ENCODE measurements at regions not wholly inside any gene's neighbourhood (a gene's known extent, or its start where the extent isn't known, plus 50 kb on each side); places are given as distances from the start of the nearest gene placed in this dataset.

GRCh38 chr3:111324645-111325044 lies 217.4 kb upstream of the CD96 start:
- Histone ChIP-seq H3K4me1 (ENCODE audit: control insufficient read depth, extremely low read depth, insufficient read depth, low read length) (no peaks in the 10 kb centered on the region), H3K9me1 (ENCODE audit: control insufficient read depth, extremely low read depth, insufficient read depth, low read length) (no peaks in the 10 kb centered on the region), H3K4me2 (ENCODE audit: control insufficient read depth, extremely low read depth, insufficient read depth, low read depth, low read length) (no peak overlapping the region), H3K36me3 (ENCODE audit: control insufficient read depth in 2 of 2, extremely low read depth in 1 of 2, insufficient read depth in 2 of 2, low read length in 2 of 2) (no peaks in the 10 kb centered on the region), H3K9me3 (ENCODE audit: control insufficient read depth, low read depth, low read length) (no peaks in the 10 kb centered on the region), H2AFZ (ENCODE audit: control insufficient read depth, low read length) (no peak overlapping the region), H3K4me3 (ENCODE audit: control insufficient read depth in 2 of 3, extremely low read depth in 1 of 3, insufficient read depth in 2 of 3, low read depth in 1 of 3, low read length in 3 of 3) (no peak overlapping the region), H4K20me1 (ENCODE audit: control insufficient read depth, extremely low read depth, insufficient read depth, low read length) (no peaks in the 10 kb centered on the region), H3K79me2 (ENCODE audit: control insufficient read depth, insufficient read depth, low read length) (no peaks in the 10 kb centered on the region), H3K27me3 (ENCODE audit: control insufficient read depth, extremely low read depth, insufficient read depth, low read length) (no peaks in the 10 kb centered on the region), H3K27ac (ENCODE audit: control insufficient read depth, insufficient read depth, low read length) (no peak overlapping the region), H3K9ac (ENCODE audit: control insufficient read depth, extremely low read depth, insufficient read depth, low read length) (no peak overlapping the region)
- dilution Hi-C loops (cut with MboI; ENCODE audit: extremely low pct_ligation_motif_present, low sequenced_read_pairs) = no loop called here
- no peak for DNase-seq (ENCODE audit: low read depth, low spot score)
- FAIRE-seq = no peak
- TF ChIP-seq CTCF (optimal IDR thresholded peaks at IDR 0.05 in 1 of 3, IDR thresholded peaks at IDR 0.05 in 1 of 3, conservative IDR thresholded peaks at IDR 0.05 in 1 of 3; ENCODE audit: extremely low read depth in 1 of 3, insufficient read depth in 2 of 3, low read length in 3 of 3) (no peak), EZH2 (IDR thresholded peaks at IDR 0.05; ENCODE audit: low read length) (no peak)

- no peak for TF ChIP-seq CTCF (optimal IDR thresholded peaks at IDR 0.05 in 1 of 3, IDR thresholded peaks at IDR 0.05 in 1 of 3, conservative IDR thresholded peaks at IDR 0.05 in 1 of 3; ENCODE audit: extremely low read depth in 1 of 3, insufficient read depth in 2 of 3, low read length in 3 of 3)
- no peak for TF ChIP-seq EZH2 (IDR thresholded peaks at IDR 0.05; ENCODE audit: low read length)
Observed at GRCh38 chr3:111325160-111325718, 216.8 kb upstream of the CD96 start.

More at GRCh38 chr3:111325160-111325718, 216.8 kb upstream of the CD96 start:
- Histone ChIP-seq H4K20me1 (ENCODE audit: control insufficient read depth, extremely low read depth, insufficient read depth, low read length) (no peaks in the 10 kb centered on the region), H3K9me1 (ENCODE audit: control insufficient read depth, extremely low read depth, insufficient read depth, low read length) (no peaks in the 10 kb centered on the region), H3K27ac (ENCODE audit: control insufficient read depth, insufficient read depth, low read length) (no peak overlapping the region), H3K9ac (ENCODE audit: control insufficient read depth, extremely low read depth, insufficient read depth, low read length) (no peak overlapping the region), H3K4me2 (ENCODE audit: control insufficient read depth, extremely low read depth, insufficient read depth, low read depth, low read length) (no peak overlapping the region), H3K36me3 (ENCODE audit: control insufficient read depth in 2 of 2, extremely low read depth in 1 of 2, insufficient read depth in 2 of 2, low read length in 2 of 2) (no peaks in the 10 kb centered on the region), H3K4me3 (ENCODE audit: control insufficient read depth in 2 of 3, extremely low read depth in 1 of 3, insufficient read depth in 2 of 3, low read depth in 1 of 3, low read length in 3 of 3) (no peak overlapping the region), H3K79me2 (ENCODE audit: control insufficient read depth, insufficient read depth, low read length) (no peaks in the 10 kb centered on the region), H3K27me3 (ENCODE audit: control insufficient read depth, extremely low read depth, insufficient read depth, low read length) (no peaks in the 10 kb centered on the region), H2AFZ (ENCODE audit: control insufficient read depth, low read length) (no peak overlapping the region), H3K9me3 (ENCODE audit: control insufficient read depth, low read depth, low read length) (no peaks in the 10 kb centered on the region), H3K4me1 (ENCODE audit: control insufficient read depth, extremely low read depth, insufficient read depth, low read length) (no peaks in the 10 kb centered on the region)
- FAIRE-seq (no peak), DNase-seq (ENCODE audit: low read depth, low spot score) (no peak)
- dilution Hi-C loops (cut with MboI; ENCODE audit: extremely low pct_ligation_motif_present, low sequenced_read_pairs) = no loop called here
